B cell (primary cell): ENCODE measurements at regions not wholly inside any gene's neighbourhood (a gene's known extent, or its start where the extent isn't known, plus 50 kb on each side); places are given as distances from the start of the nearest gene placed in this dataset.

Source experiments
- ATAC-seq: fragments of 200-7000 bp; cut with Tn5 transposase; one replicate; pipeline ENCODE4 v1.10.0; 2021; ENCODE audit warnings: low read depth, mild to moderate bottlenecking, moderate number of reproducible peaks, moderate library complexity
- CTCF ChIA-PET: fragments of 350-600 bp; sonication (Branson Sonifier 250); formaldehyde crosslinking; loops from one replicate; lab custom pipeline; 2021; ENCODE audit warnings: antibody characterized with exemption, inconsistent platforms; lab: Charles Lee
- POLR2A ChIA-PET: fragments of 350-600 bp; sonication (Branson Sonifier 250); formaldehyde crosslinking; loops from one replicate; lab custom pipeline; 2021; ENCODE audit warnings: antibody characterized with exemption; lab: Charles Lee
- DNase-seq: peaks from one replicate; pipeline ENCODE4 v3.0.0; 2013
- H2AFZ ChIP-seq: 2 replicates; pipeline ENCODE4 v1.6.1; 2012; ENCODE audit warnings: mild to moderate bottlenecking, low read depth, low read length; ENCODE audit not compliant: insufficient read depth, poor library complexity, severe bottlenecking
- H3K27ac ChIP-seq, 2 donors: 1 replicate in 1 of 2; 2 replicates in 1 of 2; pipeline ENCODE4 v1.5.1; 2012 to 2013; ENCODE audit warnings: low read length in 2 of 2, mild to moderate bottlenecking in 2 of 2, moderate library complexity in 1 of 2
- H3K27me3 ChIP-seq, 4 experiments: fragments of 200-600 bp in 1 of 4; sonication (generic) in 1 of 4; replicated peaks in 1 of 4; 1 replicate in 2 of 4; 2 replicates in 2 of 4; pipeline versions ENCODE4 v1.6.1 to v1.7.0; 2013 to 2016; ENCODE audit warnings: low read length in 3 of 4, mild to moderate bottlenecking in 2 of 4, mixed read lengths in 1 of 4, moderate library complexity in 1 of 4; ENCODE audit not compliant: insufficient read depth in 4 of 4, control insufficient read depth in 3 of 4; ENCODE audit errors: control extremely low read depth in 1 of 4
- H3K36me3 ChIP-seq, 2 experiments: replicated peaks in 1 of 2; 1 replicate in 1 of 2; 2 replicates in 1 of 2; pipeline versions ENCODE4 v1.6.1 to v1.7.1; 2013; ENCODE audit warnings: low read length in 1 of 2; ENCODE audit not compliant: insufficient read depth in 2 of 2, control insufficient read depth in 1 of 2; ENCODE audit errors: control extremely low read depth in 1 of 2, extremely low read depth in 1 of 2
- H3K4me1 ChIP-seq, 2 donors: fragments of 200-600 bp in 1 of 2; sonication (generic) in 1 of 2; 1 replicate in 1 of 2; 2 replicates in 1 of 2; pipeline versions ENCODE4 v1.5.1 to v1.6.1; 2013 to 2017; ENCODE audit warnings: low read length in 2 of 2; ENCODE audit not compliant: control insufficient read depth in 2 of 2, insufficient read depth in 2 of 2
- H3K4me2 ChIP-seq: replicated peaks from 2 replicates; pipeline ENCODE3; 2012; ENCODE audit warnings: mild to moderate bottlenecking, low read depth, low read length; ENCODE audit not compliant: poor library complexity, severe bottlenecking
- H3K4me3 ChIP-seq, 5 experiments: fragments of 200-600 bp in 1 of 5; sonication (generic) in 1 of 5; 1 replicate in 3 of 5; 2 replicates in 2 of 5; pipeline versions ENCODE4 v1.5.1 to v1.7.0; 2011 to 2016; ENCODE audit warnings: low read length in 4 of 5, mild to moderate bottlenecking in 4 of 5, low read depth in 2 of 5, control low read depth in 1 of 5, moderate library complexity in 1 of 5; ENCODE audit not compliant: insufficient read depth in 1 of 5; ENCODE audit errors: control extremely low read depth in 1 of 5, extremely low read depth in 1 of 5
- H3K79me2 ChIP-seq: fragments of 200-600 bp; sonication (generic); one replicate; pipeline ENCODE4 v1.6.0; 2016; ENCODE audit warnings: low read length; ENCODE audit not compliant: control insufficient read depth, insufficient read depth
- H3K9ac ChIP-seq: fragments of 200-600 bp; sonication (generic); 2 replicates; pipeline ENCODE4 v1.6.1; 2017; ENCODE audit warnings: mild to moderate bottlenecking, low read length, moderate library complexity
- H3K9me3 ChIP-seq, 3 donors: one replicate each; pipeline versions ENCODE4 v1.6.1 to v1.7.1; 2013; ENCODE audit warnings: low read length in 2 of 3; ENCODE audit not compliant: control insufficient read depth in 2 of 3, insufficient read depth in 1 of 3; ENCODE audit errors: control extremely low read depth in 1 of 3
- H4K20me1 ChIP-seq: 2 replicates; pipeline ENCODE4 v1.6.0; 2012; ENCODE audit warnings: mild to moderate bottlenecking, low read length; ENCODE audit not compliant: insufficient read depth, control insufficient read depth, poor library complexity, severe bottlenecking
- H3K27ac Mint-ChIP-seq: one replicate; pipeline ENCODE4 v1.8.0; 2021; ENCODE audit warnings: mixed read lengths
- H3K27me3 Mint-ChIP-seq: one replicate; pipeline ENCODE4 v1.8.0; 2021; ENCODE audit warnings: mixed read lengths
- H3K4me1 Mint-ChIP-seq: one replicate; pipeline ENCODE4 v1.8.0; 2021; ENCODE audit warnings: mixed read lengths
- H3K4me3 Mint-ChIP-seq: one replicate; pipeline ENCODE4 v1.8.0; 2021; ENCODE audit warnings: mixed read lengths
- H3K9me3 Mint-ChIP-seq: one replicate; pipeline ENCODE4 v1.8.0; 2022; ENCODE audit warnings: mixed read lengths; ENCODE audit not compliant: insufficient read depth
- CTCF ChIP-seq: fragments of 200-600 bp; IDR thresholded peaks from one replicate; pipeline ENCODE4 v1.8.0; 2022; ENCODE audit warnings: antibody characterized with exemption, mild to moderate bottlenecking
- EZH2 ChIP-seq: IDR thresholded peaks from 2 replicates; pipeline ENCODE4 v1.6.1; 2012; ENCODE audit warnings: borderline replicate concordance, low read depth, mild to moderate bottlenecking, moderate library complexity, low read length; ENCODE audit not compliant: insufficient read depth, poor library complexity, severe bottlenecking
- WGBS: methylation state at CpG from one replicate; pipeline ENCODE4 v1.1.5; 2013; ENCODE audit warnings: missing lambda C conversion rate; ENCODE audit not compliant: insufficient coverage; 5-methylcytosine and 5-hydroxymethylcytosine counted together
- intact Hi-C: fragments of 100-400 bp; cut with micrococcal nuclease; formaldehyde crosslinking; loops from one replicate; pipeline ENCODE4 v1.10.0; 2022

- no peaks in the 10 kb centered on the region for H3K27me3 ChIP-seq
- no peak overlapping the region for H3K4me3 ChIP-seq
- Mint-ChIP-seq H3K4me1 (no peaks in the 10 kb centered on the region), H3K4me3 (no peak overlapping the region), H3K27me3 (no peaks in the 10 kb centered on the region), H3K9me3 (no peaks in the 10 kb centered on the region), H3K27ac (no peak overlapping the region)
- ATAC-seq: no peak
- no peaks in the 10 kb centered on the region for H3K36me3 ChIP-seq
- no peak overlapping the region for H3K27ac ChIP-seq
- no peak overlapping the region for H3K4me2 ChIP-seq
- TF ChIP-seq EZH2 (no peak), CTCF (no peak)
- H3K79me2 ChIP-seq: no peaks in the 10 kb centered on the region
- no peak overlapping the region for H3K9ac ChIP-seq
- no CpG with 5 or more reads among the region's 1 CpG for WGBS
- no peaks in the 10 kb centered on the region for H3K4me1 ChIP-seq
- no peaks in the 10 kb centered on the region for H3K9me3 ChIP-seq
- POLR2A ChIA-PET: no interaction called here
- CTCF ChIA-PET: no interaction called here
- no peak for DNase-seq
- H2AFZ ChIP-seq: no peak overlapping the region
- H4K20me1 ChIP-seq: no peaks in the 10 kb centered on the region
- intact Hi-C loops: no loop called here
Observed at GRCh38 chr11:79890272-79890671, 449.4 kb upstream of the TENM4 start.

GRCh38 chr11:79864882-79865281 is 424.1 kb upstream of the TENM4 start:
- CTCF ChIA-PET: no interaction called here
- Histone ChIP-seq H3K36me3 (no peaks in the 10 kb centered on the region), H2AFZ (no peak overlapping the region), H3K4me2 (no peak overlapping the region), H3K27ac (no peak overlapping the region), H3K79me2 (no peaks in the 10 kb centered on the region), H3K4me3 (no peak overlapping the region), H3K4me1 (no peaks in the 10 kb centered on the region), H3K9ac (no peak overlapping the region), H4K20me1 (no peaks in the 10 kb centered on the region), H3K9me3 (no peaks in the 10 kb centered on the region), H3K27me3 (no peaks in the 10 kb centered on the region)
- H3K27me3 Mint-ChIP-seq: no peaks in the 10 kb centered on the region
- no peaks in the 10 kb centered on the region for H3K4me1 Mint-ChIP-seq
- intact Hi-C loops: no loop called here
- no peak for TF ChIP-seq CTCF
- no peak for TF ChIP-seq EZH2
- DNase-seq (no peak), ATAC-seq (no peak)
- H3K4me3 Mint-ChIP-seq: no peak overlapping the region
- 79% methylated on average over 6 of the region's 6 CpGs for WGBS
- peaks cover 6% of the 10 kb centered on the region for H3K9me3 Mint-ChIP-seq
- H3K27ac Mint-ChIP-seq: no peak overlapping the region
- POLR2A ChIA-PET: no interaction called here
